ENCODE measurements at regions not wholly inside any gene's neighbourhood (a gene's known extent, or its start where the extent isn't known, plus 50 kb on each side); places are given as distances from the start of the nearest gene placed in this dataset.

DNA sequence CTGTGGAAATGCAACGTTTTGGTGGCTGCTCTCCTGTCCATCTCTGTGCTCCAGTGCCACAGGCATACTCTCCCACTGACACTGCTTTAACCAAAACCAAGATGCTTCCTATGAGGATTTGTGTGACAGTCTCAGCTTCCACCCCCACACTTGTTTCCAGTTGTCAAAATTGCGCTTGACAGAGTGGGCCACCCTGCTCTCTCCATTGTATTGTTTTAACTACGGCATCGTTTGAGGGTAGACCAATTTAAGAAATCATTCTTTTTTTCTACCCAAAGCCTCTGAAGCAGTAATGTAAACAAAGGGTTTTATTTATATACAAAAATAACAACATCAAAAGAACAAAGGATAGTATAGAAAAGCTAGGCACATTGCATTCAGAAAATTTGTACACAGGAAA is 178.0 kb downstream of the INHBA start:
- TF ChIP-seq, protein P1, sequence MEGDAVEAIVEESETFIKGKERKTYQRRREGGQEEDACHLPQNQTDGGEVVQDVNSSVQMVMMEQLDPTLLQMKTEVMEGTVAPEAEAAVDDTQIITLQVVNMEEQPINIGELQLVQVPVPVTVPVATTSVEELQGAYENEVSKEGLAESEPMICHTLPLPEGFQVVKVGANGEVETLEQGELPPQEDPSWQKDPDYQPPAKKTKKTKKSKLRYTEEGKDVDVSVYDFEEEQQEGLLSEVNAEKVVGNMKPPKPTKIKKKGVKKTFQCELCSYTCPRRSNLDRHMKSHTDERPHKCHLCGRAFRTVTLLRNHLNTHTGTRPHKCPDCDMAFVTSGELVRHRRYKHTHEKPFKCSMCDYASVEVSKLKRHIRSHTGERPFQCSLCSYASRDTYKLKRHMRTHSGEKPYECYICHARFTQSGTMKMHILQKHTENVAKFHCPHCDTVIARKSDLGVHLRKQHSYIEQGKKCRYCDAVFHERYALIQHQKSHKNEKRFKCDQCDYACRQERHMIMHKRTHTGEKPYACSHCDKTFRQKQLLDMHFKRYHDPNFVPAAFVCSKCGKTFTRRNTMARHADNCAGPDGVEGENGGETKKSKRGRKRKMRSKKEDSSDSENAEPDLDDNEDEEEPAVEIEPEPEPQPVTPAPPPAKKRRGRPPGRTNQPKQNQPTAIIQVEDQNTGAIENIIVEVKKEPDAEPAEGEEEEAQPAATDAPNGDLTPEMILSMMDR (IDR thresholded peaks at IDR 0.05; ENCODE audit: control insufficient read depth, insufficient read depth, low read depth, low read length, missing control alignments): no peak
- DNase-seq (ENCODE audit: low read depth): no peak
- H3K4me3 ChIP-seq (ENCODE audit: control insufficient read depth, low read depth, low read length): no peak overlapping the region

DNA sequence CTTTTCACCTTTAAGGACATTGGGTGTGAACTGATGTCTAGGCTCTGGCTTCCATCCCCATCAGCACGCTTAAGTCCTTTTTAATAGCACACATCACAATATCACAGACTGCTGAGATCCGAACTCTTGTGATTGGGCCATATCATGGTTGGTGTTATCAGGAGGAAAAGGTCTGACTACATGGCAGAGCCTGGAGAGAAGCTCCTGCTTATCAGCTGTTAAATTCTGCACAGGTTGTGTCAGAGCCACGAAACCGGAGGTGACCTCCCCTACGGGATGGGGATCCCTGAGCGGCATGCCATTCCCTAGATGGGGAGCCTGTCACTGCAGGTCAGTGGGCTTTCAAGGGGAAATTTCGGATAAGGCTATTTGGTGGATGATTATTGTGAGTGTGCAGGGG is 182.4 kb downstream of the INHBA start:
- no peak for DNase-seq (ENCODE audit: low read depth)
- TF ChIP-seq, protein P1 (IDR thresholded peaks at IDR 0.05; ENCODE audit: control insufficient read depth, insufficient read depth, low read depth, low read length, missing control alignments): no peak
- no peak overlapping the region for H3K4me3 ChIP-seq (ENCODE audit: control insufficient read depth, low read depth, low read length)

DNA sequence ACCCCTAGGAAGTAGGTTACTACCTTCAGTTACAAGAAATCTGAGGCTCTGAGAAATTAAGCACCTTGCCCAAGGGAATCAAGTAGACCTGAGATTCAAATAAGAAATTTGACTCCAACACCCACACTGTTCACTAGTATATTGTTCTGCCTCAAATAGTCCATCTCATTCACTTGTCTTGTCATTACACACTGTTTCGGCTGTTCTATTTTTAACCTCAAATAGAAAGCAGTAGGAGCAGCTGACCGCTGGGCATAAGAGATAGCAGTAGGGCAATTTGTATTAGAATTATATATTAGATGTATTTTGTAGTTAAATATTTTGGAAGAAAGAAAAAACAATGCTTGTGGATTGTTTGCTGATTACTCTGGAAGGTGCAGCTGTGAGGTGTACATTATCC is 185.1 kb downstream of the INHBA start:
- no peak overlapping the region for H3K4me3 ChIP-seq (ENCODE audit: control insufficient read depth, low read depth, low read length)
- TF ChIP-seq, protein P1 (IDR thresholded peaks at IDR 0.05; ENCODE audit: control insufficient read depth, insufficient read depth, low read depth, low read length, missing control alignments): no peak

DNA sequence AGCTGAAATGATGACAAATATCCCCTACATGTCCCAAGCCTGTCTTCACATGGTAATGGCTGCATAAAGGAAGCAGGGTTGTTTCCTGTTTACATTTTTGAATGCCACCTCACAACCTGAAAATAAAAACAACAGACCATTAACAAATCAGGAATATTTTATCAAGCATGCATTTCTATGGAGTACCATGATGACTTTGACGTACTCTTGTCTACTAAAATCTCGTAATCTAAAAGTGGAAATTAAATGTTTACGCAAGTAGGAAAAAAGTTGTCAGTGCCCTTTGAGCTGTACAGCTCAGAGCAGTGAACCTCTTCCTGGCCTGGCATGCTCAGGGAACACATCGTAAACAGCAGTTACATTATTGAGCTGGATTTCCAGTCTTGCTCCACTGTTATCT is 194.1 kb downstream of the INHBA start:
- DNase-seq (ENCODE audit: low read depth): no peak
- no peak overlapping the region for H3K4me3 ChIP-seq (ENCODE audit: control insufficient read depth, low read depth, low read length)
- TF ChIP-seq, protein P1 (IDR thresholded peaks at IDR 0.05; ENCODE audit: control insufficient read depth, insufficient read depth, low read depth, low read length, missing control alignments): no peak

More for the DNA sequence above, 185.1 kb downstream of the INHBA start:
- DNase-seq (ENCODE audit: low read depth): no peak

DNA sequence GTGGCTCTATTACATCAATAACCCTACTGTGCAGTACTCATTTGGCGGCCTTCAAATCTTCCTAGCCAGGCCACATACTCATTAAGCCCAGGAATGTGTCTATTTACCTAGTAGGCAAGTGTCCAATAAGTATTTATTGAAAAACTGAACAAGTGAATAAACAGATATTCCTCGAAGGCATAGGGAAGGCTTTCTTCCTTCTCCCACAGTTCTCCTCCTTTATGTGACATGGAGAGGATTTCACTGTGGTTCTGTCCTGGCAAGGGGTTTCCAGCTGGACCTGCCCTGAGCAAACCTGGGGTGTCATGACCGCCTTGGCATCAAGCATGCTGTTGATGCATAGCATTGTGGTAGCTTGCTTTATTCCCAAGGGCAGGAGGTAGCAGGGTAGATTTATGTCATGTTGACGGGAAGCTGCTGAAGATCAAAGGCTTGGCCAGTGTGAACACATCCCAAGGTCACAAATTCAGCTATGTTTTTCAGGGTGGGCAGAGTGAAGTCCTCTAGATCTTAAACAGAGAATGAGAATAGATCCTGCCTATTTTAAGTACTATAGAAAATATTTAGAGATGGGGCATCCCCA is 195.1 kb downstream of the INHBA start:
- DNase-seq (ENCODE audit: low read depth): no peak
- TF ChIP-seq, protein P1 (IDR thresholded peaks at IDR 0.05; ENCODE audit: control insufficient read depth, insufficient read depth, low read depth, low read length, missing control alignments): no peak
- H3K4me3 ChIP-seq (ENCODE audit: control insufficient read depth, low read depth, low read length): no peak overlapping the region

DNA sequence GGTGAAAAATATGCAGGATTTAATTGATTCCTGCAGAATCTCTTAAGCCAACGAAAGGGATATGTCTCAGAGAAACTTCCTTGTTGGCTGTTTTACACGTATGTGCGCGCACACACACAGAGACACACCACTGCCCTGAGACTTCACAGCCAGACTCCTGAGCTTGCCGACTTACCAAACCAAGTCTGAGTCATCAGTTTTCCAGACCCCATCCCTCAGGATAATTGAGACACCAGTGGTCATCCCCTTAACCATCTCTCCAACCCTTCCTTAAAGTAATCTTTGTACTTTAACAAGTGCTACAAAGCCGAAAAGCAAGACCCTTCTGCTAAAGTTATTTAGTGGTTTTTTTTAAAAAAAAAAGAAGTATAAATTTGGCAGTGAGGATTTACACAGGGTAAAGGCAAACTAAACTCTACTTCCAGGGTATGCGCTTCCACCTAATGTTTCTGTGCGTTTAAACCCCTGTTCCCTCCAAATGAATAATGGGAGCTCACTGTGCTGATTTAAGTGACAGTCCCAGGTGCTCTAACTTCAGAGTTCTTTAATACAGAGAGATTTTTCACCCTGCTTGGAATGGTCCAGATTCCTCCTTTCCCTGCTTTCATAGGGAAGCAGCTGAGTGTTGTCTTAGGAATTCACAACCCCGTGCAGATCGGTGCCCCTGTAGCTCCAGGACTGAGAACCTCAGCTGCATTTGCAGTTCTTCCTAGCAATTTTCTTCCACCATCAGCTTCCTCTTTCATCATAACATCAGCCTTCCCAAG is 198.5 kb downstream of the INHBA start:
- TF ChIP-seq, protein P1 (IDR thresholded peaks at IDR 0.05; ENCODE audit: control insufficient read depth, insufficient read depth, low read depth, low read length, missing control alignments): no peak
- H3K4me3 ChIP-seq (ENCODE audit: control insufficient read depth, low read depth, low read length): no peak overlapping the region
- DNase-seq (ENCODE audit: low read depth): no peak

Data from AG09309 (cell line).